Progenitor cell of endocrine pancreas (in vitro differentiated cells): ENCODE measurements at regions not wholly inside any gene's neighbourhood (a gene's known extent, or its start where the extent isn't known, plus 50 kb on each side); places are given as distances from the start of the nearest gene placed in this dataset.

Experiments used
- DNase-seq: peaks from one replicate; pipeline ENCODE4 v3.0.0; 2021; ENCODE audit warnings: low spot score; ENCODE audit not compliant: unreplicated experiment
- H3K27ac Mint-ChIP-seq: 2 replicates; pipeline ENCODE4 v1.8.0; 2021; ENCODE audit warnings: mild to moderate bottlenecking, moderate library complexity, mixed read lengths
- H3K27me3 Mint-ChIP-seq: 2 replicates; pipeline ENCODE4 v1.8.0; 2021; ENCODE audit warnings: mixed read lengths
- H3K36me3 Mint-ChIP-seq: 2 replicates; pipeline ENCODE4 v1.8.0; 2022; ENCODE audit warnings: mixed read lengths; ENCODE audit not compliant: insufficient read depth
- H3K4me1 Mint-ChIP-seq: 2 replicates; pipeline ENCODE4 v1.8.0; 2021; ENCODE audit warnings: low read depth, mixed read lengths
- H3K4me3 Mint-ChIP-seq: 2 replicates; pipeline ENCODE4 v1.8.0; 2021; ENCODE audit warnings: low read depth, mild to moderate bottlenecking, moderate library complexity, mixed read lengths
- H3K9me3 Mint-ChIP-seq: 2 replicates; pipeline ENCODE4 v1.8.0; 2021; ENCODE audit warnings: low read depth, mixed read lengths
- TF ChIP-seq, protein P1 (sequence below): fragments of 200-600 bp; sonication (generic); IDR thresholded peaks from one replicate; pipeline ENCODE4 v1.5.0; 2021; ENCODE audit warnings: antibody characterized with exemption, mild to moderate bottlenecking; ENCODE audit not compliant: unreplicated experiment

DNA sequence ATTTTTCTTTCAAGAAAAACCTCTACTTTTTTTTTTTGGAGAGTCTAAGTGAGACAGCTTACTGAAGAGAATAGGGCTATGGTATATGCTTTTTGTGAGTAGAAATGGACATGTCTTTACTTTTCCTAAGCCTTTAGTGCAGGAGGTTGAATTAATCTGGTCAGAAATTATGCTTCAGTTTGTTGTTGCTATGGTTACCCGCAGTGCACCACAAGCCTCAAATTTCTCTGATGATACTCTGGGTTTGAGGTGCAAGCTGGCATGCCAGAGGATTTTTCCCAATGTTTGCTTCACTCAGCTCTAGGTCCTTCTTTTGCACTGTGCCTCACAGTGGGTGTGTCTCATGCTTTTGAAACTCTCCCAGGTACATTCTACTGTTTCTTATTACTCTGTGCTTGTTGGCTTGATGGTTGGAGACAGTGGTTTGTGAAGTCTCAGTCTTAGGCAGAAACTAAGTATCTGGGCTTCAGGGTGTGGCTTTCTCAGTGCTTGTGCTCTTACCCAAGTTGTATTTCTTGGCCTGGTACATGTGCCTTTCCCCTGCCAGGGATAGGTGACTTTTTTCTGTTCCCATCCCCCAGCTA, 278.3 kb downstream of the RBM43 start:
- Mint-ChIP-seq H3K9me3 (no peaks in the 10 kb centered on the region), H3K27ac (no peak overlapping the region), H3K4me3 (no peak overlapping the region), H3K36me3 (no peaks in the 10 kb centered on the region), H3K4me1 (peaks cover 4% of the 10 kb centered on the region), H3K27me3 (no peaks in the 10 kb centered on the region)
- no peak for DNase-seq
- TF ChIP-seq, protein P1, sequence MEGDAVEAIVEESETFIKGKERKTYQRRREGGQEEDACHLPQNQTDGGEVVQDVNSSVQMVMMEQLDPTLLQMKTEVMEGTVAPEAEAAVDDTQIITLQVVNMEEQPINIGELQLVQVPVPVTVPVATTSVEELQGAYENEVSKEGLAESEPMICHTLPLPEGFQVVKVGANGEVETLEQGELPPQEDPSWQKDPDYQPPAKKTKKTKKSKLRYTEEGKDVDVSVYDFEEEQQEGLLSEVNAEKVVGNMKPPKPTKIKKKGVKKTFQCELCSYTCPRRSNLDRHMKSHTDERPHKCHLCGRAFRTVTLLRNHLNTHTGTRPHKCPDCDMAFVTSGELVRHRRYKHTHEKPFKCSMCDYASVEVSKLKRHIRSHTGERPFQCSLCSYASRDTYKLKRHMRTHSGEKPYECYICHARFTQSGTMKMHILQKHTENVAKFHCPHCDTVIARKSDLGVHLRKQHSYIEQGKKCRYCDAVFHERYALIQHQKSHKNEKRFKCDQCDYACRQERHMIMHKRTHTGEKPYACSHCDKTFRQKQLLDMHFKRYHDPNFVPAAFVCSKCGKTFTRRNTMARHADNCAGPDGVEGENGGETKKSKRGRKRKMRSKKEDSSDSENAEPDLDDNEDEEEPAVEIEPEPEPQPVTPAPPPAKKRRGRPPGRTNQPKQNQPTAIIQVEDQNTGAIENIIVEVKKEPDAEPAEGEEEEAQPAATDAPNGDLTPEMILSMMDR, result no peak

DNA sequence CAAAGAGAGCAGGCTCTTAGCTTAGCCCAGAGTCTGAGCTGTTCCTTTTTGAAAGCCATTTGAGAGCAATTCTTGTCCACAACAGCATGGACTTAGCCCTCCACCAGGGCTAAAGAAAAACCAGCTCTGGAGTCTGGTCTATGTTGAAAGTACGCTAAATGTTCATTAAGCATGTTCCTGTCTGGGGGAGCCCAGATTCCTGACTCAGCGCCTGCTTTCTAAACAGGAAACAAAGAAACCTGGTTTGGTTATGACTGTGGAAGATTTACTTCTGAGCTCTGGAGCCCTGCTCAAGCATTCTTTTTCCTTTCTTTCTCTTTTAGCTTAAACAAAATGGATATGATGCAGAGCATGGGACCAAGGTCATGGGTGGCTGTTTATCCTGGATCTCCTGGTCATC, 279.8 kb downstream of the RBM43 start:
- H3K27ac Mint-ChIP-seq, result no peak overlapping the region
- no peaks in the 10 kb centered on the region for H3K9me3 Mint-ChIP-seq
- no peak overlapping the region for H3K4me3 Mint-ChIP-seq
- no peaks in the 10 kb centered on the region for H3K27me3 Mint-ChIP-seq
- TF ChIP-seq, protein P1, result no peak
- no peaks in the 10 kb centered on the region for H3K36me3 Mint-ChIP-seq
- no peak for DNase-seq
- peaks cover 12% of the 10 kb centered on the region for H3K4me1 Mint-ChIP-seq

DNA sequence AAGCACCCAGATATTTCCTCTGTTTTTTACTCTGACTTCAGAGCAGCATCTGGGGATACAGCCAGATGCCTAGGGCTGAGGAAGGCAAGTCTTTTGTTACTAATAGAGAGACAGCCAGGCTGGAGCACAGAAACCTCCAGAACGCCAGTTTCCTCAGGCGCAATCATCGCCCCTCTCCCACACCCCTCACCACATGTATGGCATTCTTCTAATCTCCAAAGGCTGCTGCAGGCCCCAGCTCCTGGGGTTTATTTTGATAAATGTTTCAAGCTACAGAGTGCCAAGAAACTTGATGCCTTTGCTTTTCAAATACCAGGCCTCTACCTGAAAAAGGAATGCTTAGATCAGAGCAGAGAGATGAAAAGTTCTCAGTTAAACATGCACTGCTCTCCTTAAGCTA, 283.6 kb downstream of the RBM43 start:
- H3K36me3 Mint-ChIP-seq, result no peaks in the 10 kb centered on the region
- peaks cover 3% of the 10 kb centered on the region for H3K9me3 Mint-ChIP-seq
- peak overlapping the region; percentile 85 for H3K27ac Mint-ChIP-seq
- no peak overlapping the region for H3K4me3 Mint-ChIP-seq
- no peaks in the 10 kb centered on the region for H3K27me3 Mint-ChIP-seq
- peaks cover 15% of the 10 kb centered on the region for H3K4me1 Mint-ChIP-seq
- TF ChIP-seq, protein P1, result no peak
- DNase-seq, result no peak

DNA sequence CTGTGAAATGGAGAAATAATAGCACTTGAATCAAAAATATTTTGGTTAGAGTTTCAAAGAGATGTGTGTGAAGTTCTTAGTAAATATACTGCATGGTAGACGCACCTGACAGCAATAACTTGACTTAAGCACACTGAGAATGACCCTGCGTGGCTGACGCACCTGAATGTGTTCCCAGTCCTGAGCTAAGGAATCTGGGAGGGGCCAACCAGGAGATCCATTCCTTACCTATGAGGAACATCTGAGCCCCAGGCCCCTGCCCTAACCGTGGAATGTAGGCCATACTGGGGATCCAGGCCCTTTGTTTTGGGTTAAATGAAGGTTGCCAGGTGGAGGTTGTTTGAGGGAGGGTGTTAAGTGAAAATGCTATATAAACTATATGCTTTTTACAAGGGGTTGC, 284.4 kb downstream of the RBM43 start:
- Mint-ChIP-seq H3K27ac (peak overlapping the region; percentile 46), H3K9me3 (peaks cover 3% of the 10 kb centered on the region), H3K4me3 (no peak overlapping the region), H3K36me3 (no peaks in the 10 kb centered on the region), H3K4me1 (peaks cover 19% of the 10 kb centered on the region), H3K27me3 (no peaks in the 10 kb centered on the region)
- DNase-seq, result no peak
- TF ChIP-seq, protein P1, result no peak

DNA sequence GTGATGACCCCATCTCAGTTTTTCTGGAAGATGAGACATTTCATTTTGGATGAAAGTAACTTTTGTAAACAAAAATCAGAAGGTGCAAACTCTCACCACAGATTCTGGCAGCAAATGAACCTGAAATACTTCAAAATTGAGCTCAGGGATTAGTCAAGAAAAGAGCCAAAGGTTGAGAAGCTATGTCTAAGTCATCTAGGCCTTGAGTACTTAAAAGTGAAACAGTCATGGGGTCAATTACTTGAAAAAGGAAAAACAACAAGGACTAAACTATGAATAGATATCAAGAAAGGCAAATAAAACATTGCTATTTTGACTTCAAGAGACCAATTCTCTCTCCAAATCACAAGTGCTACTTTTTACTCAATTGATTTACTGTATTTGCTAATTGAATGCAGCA, 285.1 kb downstream of the RBM43 start:
- Mint-ChIP-seq H3K4me1 (peaks cover 22% of the 10 kb centered on the region), H3K27ac (no peak overlapping the region), H3K4me3 (no peak overlapping the region), H3K27me3 (no peaks in the 10 kb centered on the region), H3K9me3 (peaks cover 3% of the 10 kb centered on the region), H3K36me3 (no peaks in the 10 kb centered on the region)
- DNase-seq, result no peak
- TF ChIP-seq, protein P1, result no peak
